ENCODE measurements at regions not wholly inside any gene's neighbourhood (a gene's known extent, or its start where the extent isn't known, plus 50 kb on each side); places are given as distances from the start of the nearest gene placed in this dataset.

GRCh38 chr16:51685498-51685897 is 534.4 kb upstream of the SALL1 start:
- H3K27me3 ChIP-seq (replicated peaks in 1 of 7) = no peaks in the 10 kb centered on the region
- intact Hi-C loops (cut with DNase I; ENCODE audit: low total_unique reads) = no loop called here
- WGBS, 5 donors = 85 to 93% (median 88%) methylated on average over 2 of the region's 2 CpGs
- H3K4me3 ChIP-seq = no peak overlapping the region
- no peaks in the 10 kb centered on the region for H3K4me1 ChIP-seq
- no peak for TF ChIP-seq POLR2AphosphoS5 (IDR thresholded peaks at IDR 0.05)
- TF ChIP-seq, protein P1, sequence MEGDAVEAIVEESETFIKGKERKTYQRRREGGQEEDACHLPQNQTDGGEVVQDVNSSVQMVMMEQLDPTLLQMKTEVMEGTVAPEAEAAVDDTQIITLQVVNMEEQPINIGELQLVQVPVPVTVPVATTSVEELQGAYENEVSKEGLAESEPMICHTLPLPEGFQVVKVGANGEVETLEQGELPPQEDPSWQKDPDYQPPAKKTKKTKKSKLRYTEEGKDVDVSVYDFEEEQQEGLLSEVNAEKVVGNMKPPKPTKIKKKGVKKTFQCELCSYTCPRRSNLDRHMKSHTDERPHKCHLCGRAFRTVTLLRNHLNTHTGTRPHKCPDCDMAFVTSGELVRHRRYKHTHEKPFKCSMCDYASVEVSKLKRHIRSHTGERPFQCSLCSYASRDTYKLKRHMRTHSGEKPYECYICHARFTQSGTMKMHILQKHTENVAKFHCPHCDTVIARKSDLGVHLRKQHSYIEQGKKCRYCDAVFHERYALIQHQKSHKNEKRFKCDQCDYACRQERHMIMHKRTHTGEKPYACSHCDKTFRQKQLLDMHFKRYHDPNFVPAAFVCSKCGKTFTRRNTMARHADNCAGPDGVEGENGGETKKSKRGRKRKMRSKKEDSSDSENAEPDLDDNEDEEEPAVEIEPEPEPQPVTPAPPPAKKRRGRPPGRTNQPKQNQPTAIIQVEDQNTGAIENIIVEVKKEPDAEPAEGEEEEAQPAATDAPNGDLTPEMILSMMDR (IDR thresholded peaks at IDR 0.05 in 8 of 11, conservative IDR thresholded peaks at IDR 0.05 in 3 of 11) = no peak
- no peak for TF ChIP-seq POLR2A (IDR thresholded peaks at IDR 0.05)
- peaks cover 0 to 49% (median 9%) of the 10 kb centered on the region in 8 donors for H3K9me3 ChIP-seq
- DNase-seq = no peak
- H3K27ac ChIP-seq = no peak overlapping the region
- no peaks in the 10 kb centered on the region for H3K36me3 ChIP-seq

- H3K4me3 ChIP-seq = no peak overlapping the region
- WGBS, 5 donors = 20 to 35% (median 24%) methylated on average over 1 of the region's 1 CpG
- peaks cover 0 to 33% (median 0%) of the 10 kb centered on the region in 8 donors for H3K9me3 ChIP-seq
- DNase-seq = no peak
- H3K27me3 ChIP-seq (replicated peaks in 1 of 7) = no peaks in the 10 kb centered on the region
- TF ChIP-seq, protein P1 (IDR thresholded peaks at IDR 0.05 in 8 of 11, conservative IDR thresholded peaks at IDR 0.05 in 3 of 11) = no peak
- TF ChIP-seq POLR2A (IDR thresholded peaks at IDR 0.05) (no peak), POLR2AphosphoS5 (IDR thresholded peaks at IDR 0.05) (no peak)
- H3K36me3 ChIP-seq = no peaks in the 10 kb centered on the region
- intact Hi-C loops (cut with DNase I; ENCODE audit: low total_unique reads) = no loop called here
- H3K27ac ChIP-seq = no peak overlapping the region
- no peaks in the 10 kb centered on the region for H3K4me1 ChIP-seq
Measured at GRCh38 chr16:51683882-51684281, 532.8 kb upstream of the SALL1 start.

DNA sequence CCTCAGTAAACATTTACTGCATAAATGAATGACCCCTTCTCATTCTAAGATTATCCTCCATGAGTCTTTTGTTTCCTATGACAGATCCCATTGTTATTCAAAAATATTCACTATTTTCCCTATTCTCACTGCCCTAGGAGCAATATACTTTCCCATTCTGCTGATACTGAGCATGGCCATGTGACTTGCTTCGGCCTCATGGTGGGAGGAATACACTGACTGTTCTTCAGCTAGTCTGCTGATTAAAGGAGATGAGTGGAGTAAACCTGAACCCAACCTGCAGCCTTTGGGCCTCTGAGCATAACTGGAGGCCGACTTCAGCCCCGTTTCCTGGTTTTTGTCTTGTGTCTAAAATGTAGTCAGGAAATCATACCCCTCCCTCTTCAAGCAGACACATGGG is 531.8 kb upstream of the SALL1 start:
- TF ChIP-seq, protein P1 (IDR thresholded peaks at IDR 0.05 in 8 of 11, conservative IDR thresholded peaks at IDR 0.05 in 3 of 11) = no peak
- no peak for TF ChIP-seq POLR2AphosphoS5 (IDR thresholded peaks at IDR 0.05)
- Histone ChIP-seq H3K9me3 (peaks cover 0 to 26% (median 0%) of the 10 kb centered on the region in 8 donors), H3K27me3 (replicated peaks in 1 of 7) (no peaks in the 10 kb centered on the region), H3K27ac (no peak overlapping the region), H3K4me1 (no peaks in the 10 kb centered on the region), H3K36me3 (no peaks in the 10 kb centered on the region), H3K4me3 (no peak overlapping the region)
- intact Hi-C loops (cut with DNase I; ENCODE audit: low total_unique reads) = no loop called here
- 33 to 54% (median 38%) methylated on average over 3 of the region's 3 CpGs for WGBS, 5 donors
- DNase-seq = no peak

DNA sequence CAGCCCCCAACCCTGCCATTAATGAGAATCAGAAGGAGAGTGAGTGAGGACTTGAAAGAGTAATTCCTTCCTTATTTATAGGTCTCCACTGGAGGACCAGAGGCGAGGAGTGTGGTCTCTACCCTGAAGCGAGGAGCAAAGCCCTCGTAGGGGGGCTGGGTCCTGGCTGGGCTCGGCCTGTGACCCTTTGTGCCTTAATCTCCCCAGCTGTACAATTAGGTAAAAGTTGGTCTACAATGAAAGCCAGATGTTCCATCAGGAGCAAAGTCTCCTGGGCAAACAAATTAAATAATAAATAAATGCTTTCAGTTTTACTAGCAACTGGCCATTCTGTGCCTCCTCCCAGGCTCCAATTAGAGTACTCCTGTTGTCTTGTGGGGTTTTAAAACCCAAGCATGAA is 523.5 kb upstream of the SALL1 start:
- Histone ChIP-seq H3K9me3 (peaks cover 0 to 11% (median 0%) of the 10 kb centered on the region in 8 donors), H3K36me3 (no peaks in the 10 kb centered on the region), H3K4me1 (no peaks in the 10 kb centered on the region), H3K27me3 (replicated peaks in 1 of 7) (no peaks in the 10 kb centered on the region), H3K27ac (no peak overlapping the region), H3K4me3 (no peak overlapping the region)
- WGBS, 5 donors = 74 to 88% (median 80%) methylated on average over 4 of the region's 4 CpGs
- intact Hi-C loops (cut with DNase I; ENCODE audit: low total_unique reads) = no loop called here
- no peak for DNase-seq
- TF ChIP-seq POLR2AphosphoS5 (IDR thresholded peaks at IDR 0.05) (no peak), POLR2A (IDR thresholded peaks at IDR 0.05) (no peak)
- TF ChIP-seq, protein P1 (IDR thresholded peaks at IDR 0.05 in 8 of 11, conservative IDR thresholded peaks at IDR 0.05 in 3 of 11) = no peak
